ENCODE measurements at regions not wholly inside any gene's neighbourhood (a gene's known extent, or its start where the extent isn't known, plus 50 kb on each side); places are given as distances from the start of the nearest gene placed in this dataset.

DNA sequence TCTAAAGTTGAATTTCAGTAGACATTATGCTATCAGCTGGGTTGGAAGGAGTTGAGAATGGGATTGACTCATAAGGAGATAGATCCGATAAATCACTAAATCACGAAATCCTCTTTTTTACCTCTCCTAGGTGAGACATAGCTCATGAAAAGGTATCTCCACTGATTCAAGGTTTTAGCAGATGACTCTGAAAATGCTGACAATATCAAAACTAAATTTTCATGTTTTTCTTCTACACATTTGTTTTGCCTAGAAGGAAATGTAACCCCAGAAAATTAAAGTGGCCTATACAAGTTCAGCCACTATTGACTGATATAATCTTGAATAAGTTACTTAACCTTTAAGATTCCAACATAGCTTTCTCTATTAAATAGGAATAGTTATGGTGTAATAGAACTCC is 82.2 kb upstream of the VWDE start:
- ATAC-seq (ENCODE audit: insufficient read depth, low read depth) (no peak), DNase-seq (no peak)
- H3K9ac ChIP-seq (ENCODE audit: low read depth, low read length) = no peak overlapping the region
- no peak overlapping the region for H3K4me3 ChIP-seq (ENCODE audit: low read depth in 1 of 2, low read length in 2 of 2)
- TF ChIP-seq EZH2 (IDR thresholded peaks at IDR 0.05; ENCODE audit: borderline replicate concordance, low read depth, low read length, severe bottlenecking) = no peak
- H3K4me1 ChIP-seq (ENCODE audit: insufficient read depth, low read length) = no peaks in the 10 kb centered on the region
- H3K36me3 ChIP-seq (ENCODE audit: insufficient read depth, low read length) = no peaks in the 10 kb centered on the region
- H3K27me3 ChIP-seq (ENCODE audit: insufficient read depth, low read length, poor library complexity) = no peaks in the 10 kb centered on the region
- no peaks in the 10 kb centered on the region for H3K79me2 ChIP-seq (ENCODE audit: insufficient read depth, low read length)
- no peaks in the 10 kb centered on the region for H4K20me1 ChIP-seq (ENCODE audit: insufficient read depth, low read length)
- no peak overlapping the region for H2AFZ ChIP-seq (ENCODE audit: low read depth, low read length)
- no peak overlapping the region for H3K4me2 ChIP-seq (ENCODE audit: insufficient read depth, low read length)
- no peaks in the 10 kb centered on the region for H3K9me3 ChIP-seq (ENCODE audit: insufficient read depth, low read length, severe bottlenecking)
- no peak overlapping the region for H3K27ac ChIP-seq (ENCODE audit: low read length)

DNA sequence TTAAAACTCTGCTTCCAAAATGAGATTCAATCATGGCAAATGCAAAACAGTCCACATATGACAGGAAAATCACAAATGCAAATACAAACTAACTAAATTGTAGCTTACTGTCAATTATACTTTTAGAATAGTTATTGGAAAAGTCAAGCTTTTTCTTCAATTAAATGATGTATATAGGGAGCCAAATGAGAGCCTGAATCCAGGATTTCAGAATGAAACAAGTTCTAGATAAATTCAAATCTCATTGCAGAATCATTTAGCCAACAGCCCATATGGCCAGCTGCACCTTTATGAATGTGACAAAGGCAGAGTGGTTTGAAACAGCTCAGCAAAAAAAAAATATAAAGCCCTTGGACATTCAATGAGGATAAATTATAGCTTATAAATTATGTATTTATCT is 82.2 kb upstream of the SCIN start:
- H3K9me3 ChIP-seq (ENCODE audit: insufficient read depth, low read length, severe bottlenecking) = no peaks in the 10 kb centered on the region
- H4K20me1 ChIP-seq (ENCODE audit: insufficient read depth, low read length) = no peaks in the 10 kb centered on the region
- no peak for TF ChIP-seq EZH2 (IDR thresholded peaks at IDR 0.05; ENCODE audit: borderline replicate concordance, low read depth, low read length, severe bottlenecking)
- TF ChIP-seq, protein P1, sequence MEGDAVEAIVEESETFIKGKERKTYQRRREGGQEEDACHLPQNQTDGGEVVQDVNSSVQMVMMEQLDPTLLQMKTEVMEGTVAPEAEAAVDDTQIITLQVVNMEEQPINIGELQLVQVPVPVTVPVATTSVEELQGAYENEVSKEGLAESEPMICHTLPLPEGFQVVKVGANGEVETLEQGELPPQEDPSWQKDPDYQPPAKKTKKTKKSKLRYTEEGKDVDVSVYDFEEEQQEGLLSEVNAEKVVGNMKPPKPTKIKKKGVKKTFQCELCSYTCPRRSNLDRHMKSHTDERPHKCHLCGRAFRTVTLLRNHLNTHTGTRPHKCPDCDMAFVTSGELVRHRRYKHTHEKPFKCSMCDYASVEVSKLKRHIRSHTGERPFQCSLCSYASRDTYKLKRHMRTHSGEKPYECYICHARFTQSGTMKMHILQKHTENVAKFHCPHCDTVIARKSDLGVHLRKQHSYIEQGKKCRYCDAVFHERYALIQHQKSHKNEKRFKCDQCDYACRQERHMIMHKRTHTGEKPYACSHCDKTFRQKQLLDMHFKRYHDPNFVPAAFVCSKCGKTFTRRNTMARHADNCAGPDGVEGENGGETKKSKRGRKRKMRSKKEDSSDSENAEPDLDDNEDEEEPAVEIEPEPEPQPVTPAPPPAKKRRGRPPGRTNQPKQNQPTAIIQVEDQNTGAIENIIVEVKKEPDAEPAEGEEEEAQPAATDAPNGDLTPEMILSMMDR (IDR thresholded peaks at IDR 0.05; ENCODE audit: borderline replicate concordance, extremely low read depth, low read length, poor library complexity, severe bottlenecking) = no peak
- no peak for ATAC-seq (ENCODE audit: insufficient read depth, low read depth)
- H3K36me3 ChIP-seq (ENCODE audit: insufficient read depth, low read length) = no peaks in the 10 kb centered on the region
- H3K4me1 ChIP-seq (ENCODE audit: insufficient read depth, low read length) = no peaks in the 10 kb centered on the region
- H3K9ac ChIP-seq (ENCODE audit: low read depth, low read length) = no peak overlapping the region
- H3K79me2 ChIP-seq (ENCODE audit: insufficient read depth, low read length) = no peaks in the 10 kb centered on the region
- H3K27me3 ChIP-seq (ENCODE audit: insufficient read depth, low read length, poor library complexity) = no peaks in the 10 kb centered on the region
- no peak overlapping the region for H3K4me2 ChIP-seq (ENCODE audit: insufficient read depth, low read length)
- H2AFZ ChIP-seq (ENCODE audit: low read depth, low read length) = no peak overlapping the region
- H3K4me3 ChIP-seq (ENCODE audit: low read depth in 1 of 2, low read length in 2 of 2) = no peak overlapping the region
- no peak for DNase-seq
- H3K27ac ChIP-seq (ENCODE audit: low read length) = no peak overlapping the region

DNA sequence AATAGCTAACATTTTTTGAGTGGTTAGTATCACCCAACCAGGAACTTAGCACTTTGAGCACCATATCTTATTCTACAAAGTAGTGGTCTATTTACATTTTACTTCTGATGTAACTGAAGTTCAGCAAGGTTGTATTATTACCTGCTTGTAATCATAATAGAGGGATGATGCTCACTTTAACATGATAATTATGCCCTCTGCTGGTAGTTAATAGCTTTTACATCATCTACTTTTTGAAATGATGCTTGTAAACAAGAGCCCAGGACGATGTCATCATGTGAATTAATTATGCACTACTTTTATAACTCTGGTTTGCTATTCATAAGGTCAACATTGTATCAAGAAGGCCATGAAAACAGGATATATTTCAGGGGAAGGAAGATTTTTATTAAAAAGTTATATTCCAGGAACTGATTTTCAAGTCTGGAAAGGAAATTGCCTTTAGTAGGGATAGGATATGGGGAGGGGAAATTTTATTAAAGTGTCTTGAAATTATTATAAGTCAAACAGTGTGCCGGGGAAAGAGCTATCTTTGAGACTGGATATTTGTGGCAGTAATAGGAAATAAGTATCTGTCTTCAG is 80.3 kb upstream of the SCIN start:
- H3K79me2 ChIP-seq (ENCODE audit: insufficient read depth, low read length) = no peaks in the 10 kb centered on the region
- no peak overlapping the region for H3K4me3 ChIP-seq (ENCODE audit: low read depth in 1 of 2, low read length in 2 of 2)
- no peaks in the 10 kb centered on the region for H3K9me3 ChIP-seq (ENCODE audit: insufficient read depth, low read length, severe bottlenecking)
- no peak for DNase-seq
- TF ChIP-seq EZH2 (IDR thresholded peaks at IDR 0.05; ENCODE audit: borderline replicate concordance, low read depth, low read length, severe bottlenecking) = no peak
- TF ChIP-seq, protein P1 (IDR thresholded peaks at IDR 0.05; ENCODE audit: borderline replicate concordance, extremely low read depth, low read length, poor library complexity, severe bottlenecking) = peak; percentile 63
- H3K9ac ChIP-seq (ENCODE audit: low read depth, low read length) = no peak overlapping the region
- no peak overlapping the region for H3K27ac ChIP-seq (ENCODE audit: low read length)
- peak; percentile 54; the same call in 1 of the 3 replicates for ATAC-seq (ENCODE audit: insufficient read depth, low read depth)
- no peaks in the 10 kb centered on the region for H3K4me1 ChIP-seq (ENCODE audit: insufficient read depth, low read length)
- H2AFZ ChIP-seq (ENCODE audit: low read depth, low read length) = no peak overlapping the region
- no peaks in the 10 kb centered on the region for H3K36me3 ChIP-seq (ENCODE audit: insufficient read depth, low read length)
- H3K4me2 ChIP-seq (ENCODE audit: insufficient read depth, low read length) = no peak overlapping the region
- no peaks in the 10 kb centered on the region for H4K20me1 ChIP-seq (ENCODE audit: insufficient read depth, low read length)
- H3K27me3 ChIP-seq (ENCODE audit: insufficient read depth, low read length, poor library complexity) = no peaks in the 10 kb centered on the region

DNA sequence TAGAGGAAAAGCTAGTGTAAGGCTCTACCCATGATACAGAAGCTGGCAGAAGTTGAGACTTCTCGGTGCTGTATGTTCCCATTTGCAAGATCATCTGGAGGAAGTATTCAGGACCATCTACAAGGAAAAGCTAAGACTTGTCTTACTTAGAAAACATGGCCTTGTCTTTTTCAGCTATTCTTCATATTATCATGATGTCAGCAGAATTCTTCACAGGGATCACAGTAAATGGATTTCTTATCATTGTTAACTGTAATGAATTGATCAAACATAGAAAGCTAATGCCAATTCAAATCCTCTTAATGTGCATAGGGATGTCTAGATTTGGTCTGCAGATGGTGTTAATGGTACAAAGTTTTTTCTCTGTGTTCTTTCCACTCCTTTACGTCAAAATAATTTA is 79.6 kb upstream of the SCIN start:
- Histone ChIP-seq H2AFZ (ENCODE audit: low read depth, low read length) (no peak overlapping the region), H4K20me1 (ENCODE audit: insufficient read depth, low read length) (no peaks in the 10 kb centered on the region), H3K27ac (ENCODE audit: low read length) (no peak overlapping the region), H3K79me2 (ENCODE audit: insufficient read depth, low read length) (no peaks in the 10 kb centered on the region), H3K27me3 (ENCODE audit: insufficient read depth, low read length, poor library complexity) (no peaks in the 10 kb centered on the region), H3K4me1 (ENCODE audit: insufficient read depth, low read length) (no peaks in the 10 kb centered on the region), H3K36me3 (ENCODE audit: insufficient read depth, low read length) (no peaks in the 10 kb centered on the region), H3K9me3 (ENCODE audit: insufficient read depth, low read length, severe bottlenecking) (no peaks in the 10 kb centered on the region), H3K4me2 (ENCODE audit: insufficient read depth, low read length) (no peak overlapping the region), H3K4me3 (ENCODE audit: low read depth in 1 of 2, low read length in 2 of 2) (no peak overlapping the region), H3K9ac (ENCODE audit: low read depth, low read length) (no peak overlapping the region)
- ATAC-seq (ENCODE audit: insufficient read depth, low read depth) (no peak), DNase-seq (no peak)
- TF ChIP-seq, protein P1 (IDR thresholded peaks at IDR 0.05; ENCODE audit: borderline replicate concordance, extremely low read depth, low read length, poor library complexity, severe bottlenecking) = no peak
- TF ChIP-seq EZH2 (IDR thresholded peaks at IDR 0.05; ENCODE audit: borderline replicate concordance, low read depth, low read length, severe bottlenecking) = no peak
